ENCODE measurements at regions not wholly inside any gene's neighbourhood (a gene's known extent, or its start where the extent isn't known, plus 50 kb on each side); places are given as distances from the start of the nearest gene placed in this dataset.

DNA sequence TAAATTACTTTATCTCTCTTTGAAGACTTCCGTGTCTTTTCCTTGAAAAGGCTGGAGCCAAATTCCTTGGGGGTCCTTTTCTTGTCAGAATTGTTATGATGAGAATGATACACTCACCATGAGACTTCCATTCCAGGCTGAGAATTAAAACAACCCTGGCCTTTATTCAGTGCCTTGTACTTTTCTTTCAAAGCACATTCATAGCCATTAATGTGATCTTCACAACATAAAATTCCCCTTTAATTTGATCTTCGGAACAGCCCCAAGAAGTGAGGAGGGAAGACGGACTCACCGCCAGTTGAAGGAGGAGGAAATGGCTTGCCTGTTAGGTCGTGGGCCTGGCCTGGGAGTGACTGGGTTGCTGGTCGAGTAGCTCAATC, 127.3 kb downstream of the DDX1 start:
- TF ChIP-seq, protein P1, sequence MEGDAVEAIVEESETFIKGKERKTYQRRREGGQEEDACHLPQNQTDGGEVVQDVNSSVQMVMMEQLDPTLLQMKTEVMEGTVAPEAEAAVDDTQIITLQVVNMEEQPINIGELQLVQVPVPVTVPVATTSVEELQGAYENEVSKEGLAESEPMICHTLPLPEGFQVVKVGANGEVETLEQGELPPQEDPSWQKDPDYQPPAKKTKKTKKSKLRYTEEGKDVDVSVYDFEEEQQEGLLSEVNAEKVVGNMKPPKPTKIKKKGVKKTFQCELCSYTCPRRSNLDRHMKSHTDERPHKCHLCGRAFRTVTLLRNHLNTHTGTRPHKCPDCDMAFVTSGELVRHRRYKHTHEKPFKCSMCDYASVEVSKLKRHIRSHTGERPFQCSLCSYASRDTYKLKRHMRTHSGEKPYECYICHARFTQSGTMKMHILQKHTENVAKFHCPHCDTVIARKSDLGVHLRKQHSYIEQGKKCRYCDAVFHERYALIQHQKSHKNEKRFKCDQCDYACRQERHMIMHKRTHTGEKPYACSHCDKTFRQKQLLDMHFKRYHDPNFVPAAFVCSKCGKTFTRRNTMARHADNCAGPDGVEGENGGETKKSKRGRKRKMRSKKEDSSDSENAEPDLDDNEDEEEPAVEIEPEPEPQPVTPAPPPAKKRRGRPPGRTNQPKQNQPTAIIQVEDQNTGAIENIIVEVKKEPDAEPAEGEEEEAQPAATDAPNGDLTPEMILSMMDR (IDR thresholded peaks at IDR 0.05) = no peak
- TF ChIP-seq POLR2A (IDR thresholded peaks at IDR 0.05) = no peak

Data from right lobe of liver (tissue), 4 donors.